ENCODE measurements at regions not wholly inside any gene's neighbourhood (a gene's known extent, or its start where the extent isn't known, plus 50 kb on each side); places are given as distances from the start of the nearest gene placed in this dataset.
"Not testable (repeated sequence)": the region's sequence is repeated elsewhere in the genome, so short reads cannot be mapped to it uniquely, and the experiment has no call there.

DNA sequence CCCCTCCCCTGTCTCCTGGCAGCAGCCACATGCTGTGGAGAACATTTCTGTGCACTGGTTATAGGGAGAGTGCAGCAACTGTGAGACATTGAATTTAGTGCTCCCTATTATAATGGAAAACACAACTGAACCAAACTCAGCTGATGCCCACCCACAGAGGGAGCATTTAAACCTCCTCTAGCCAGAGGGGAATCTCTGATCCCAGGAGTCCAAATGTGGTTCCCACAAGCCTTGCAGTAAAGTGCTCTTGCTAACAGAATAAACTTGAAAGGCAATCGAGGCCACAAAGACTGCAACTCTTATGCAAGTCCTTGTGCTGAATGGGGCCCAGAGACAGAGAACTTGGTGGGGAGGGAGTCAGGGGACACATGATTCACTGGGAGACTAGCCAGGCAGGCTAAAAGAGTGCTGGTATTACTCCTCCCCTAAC lies 638.8 kb upstream of the VRK2 start:
- peaks cover 6 to 12% of the 10 kb centered on the region in 2 donors for H3K9me3 Mint-ChIP-seq
- no peak for ATAC-seq (replicated peaks)
- peaks cover 0 to 3% of the 10 kb centered on the region in 2 donors for H3K36me3 Mint-ChIP-seq
- no peak overlapping the region for H3K4me3 Mint-ChIP-seq
- no peaks in the 10 kb centered on the region for H3K4me1 Mint-ChIP-seq
- H3K27ac Mint-ChIP-seq = no peak overlapping the region
- no peak for DNase-seq
- H3K27me3 Mint-ChIP-seq = no peaks in the 10 kb centered on the region

DNA sequence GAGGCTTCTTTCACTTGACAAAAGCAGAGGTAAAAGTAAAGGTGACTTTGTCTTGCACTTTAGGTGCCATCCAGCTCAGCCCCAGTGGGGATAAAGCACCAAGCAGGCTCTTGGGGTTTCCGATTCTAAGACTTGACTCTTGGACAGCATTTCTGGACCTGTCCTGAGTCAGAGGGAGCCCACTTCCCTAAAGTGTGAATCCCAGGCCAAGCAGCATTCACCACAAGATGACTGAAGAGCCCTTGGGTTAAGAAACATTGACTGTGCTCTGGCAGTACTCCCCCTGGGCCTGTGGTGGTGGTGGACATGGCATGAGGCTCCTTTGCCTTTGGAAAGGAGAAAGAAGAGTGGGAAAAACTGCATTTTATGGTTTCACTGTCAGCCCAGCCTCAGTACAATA lies 638.0 kb upstream of the VRK2 start:
- ATAC-seq (replicated peaks) = no peak
- no peak for DNase-seq
- Mint-ChIP-seq H3K27me3 (no peaks in the 10 kb centered on the region), H3K27ac (no peak overlapping the region), H3K9me3 (peaks cover 7 to 15% of the 10 kb centered on the region in 2 donors), H3K36me3 (peaks cover 0 to 3% of the 10 kb centered on the region in 2 donors), H3K4me3 (no peak overlapping the region), H3K4me1 (no peaks in the 10 kb centered on the region)

DNA sequence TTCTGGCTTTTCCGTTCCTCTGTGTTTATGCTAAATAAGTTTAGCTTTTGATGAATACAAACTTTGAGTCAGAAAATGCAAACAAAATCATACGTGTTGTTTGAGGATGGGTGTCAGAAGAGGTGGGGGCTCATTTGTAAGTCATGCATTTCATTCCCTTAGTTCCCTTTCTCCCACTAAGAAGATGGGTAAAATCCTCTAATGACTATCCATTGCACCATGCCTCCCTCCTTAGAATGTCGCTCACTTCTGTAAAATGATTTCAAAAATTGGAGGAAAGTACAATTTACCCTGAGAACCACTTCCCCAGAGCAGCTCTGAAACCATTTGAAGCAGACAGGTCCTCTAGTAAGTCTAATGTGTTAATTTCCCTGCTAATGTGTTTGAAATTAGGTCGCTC lies 629.6 kb upstream of the VRK2 start:
- H3K27ac Mint-ChIP-seq = no peak overlapping the region
- H3K4me3 Mint-ChIP-seq = no peak overlapping the region
- no peak for DNase-seq
- H3K9me3 Mint-ChIP-seq = peaks cover 12 to 13% of the 10 kb centered on the region in 2 donors
- H3K4me1 Mint-ChIP-seq = no peaks in the 10 kb centered on the region
- peaks cover 0 to under 1% of the 10 kb centered on the region in 2 donors for H3K36me3 Mint-ChIP-seq
- H3K27me3 Mint-ChIP-seq = no peaks in the 10 kb centered on the region
- ATAC-seq (replicated peaks) = no peak

DNA sequence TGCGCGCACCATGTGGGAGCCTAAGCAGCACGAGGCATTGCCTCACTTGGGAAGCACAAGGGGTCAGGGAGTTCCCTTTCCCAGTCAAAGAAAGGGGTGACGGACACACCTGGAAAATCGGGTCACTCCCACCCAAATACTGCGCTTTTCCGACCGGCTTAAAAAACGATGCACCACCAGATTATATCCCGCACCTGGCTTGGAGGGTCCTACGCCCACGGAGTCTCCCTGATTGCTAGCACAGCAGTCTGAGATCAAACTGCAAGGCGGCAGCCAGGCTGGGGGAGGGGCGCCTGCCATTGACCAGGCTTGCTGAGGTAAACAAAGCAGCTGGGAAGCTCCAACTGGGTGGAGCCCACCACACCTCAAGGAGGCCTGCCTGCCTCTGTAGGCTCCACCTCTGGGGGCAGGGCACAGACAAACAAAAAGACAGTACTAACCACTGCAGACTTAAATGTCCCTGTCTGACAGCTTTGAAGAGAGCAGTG lies 627.7 kb upstream of the VRK2 start:
- not testable (repeated sequence) for H3K27me3 Mint-ChIP-seq

DNA sequence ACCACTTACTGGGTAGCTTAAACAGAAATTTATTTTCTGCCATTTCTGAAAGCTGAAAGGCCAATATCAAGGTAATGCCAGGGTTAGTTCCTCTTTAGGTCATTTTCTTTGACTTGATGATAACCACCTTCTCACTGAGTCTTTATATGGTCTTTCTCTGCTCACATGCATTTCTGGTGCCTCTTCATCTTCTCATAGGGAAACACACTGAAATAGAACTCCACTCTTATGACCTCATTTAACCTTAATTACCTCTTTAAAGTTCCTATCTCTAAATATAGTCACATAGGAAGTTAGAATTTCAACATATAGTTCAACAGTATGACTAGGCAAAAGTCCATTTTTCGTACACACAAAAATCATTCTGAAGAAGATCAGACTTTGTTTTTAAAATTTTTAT lies 616.8 kb upstream of the VRK2 start:
- H3K36me3 Mint-ChIP-seq = no peaks in the 10 kb centered on the region
- DNase-seq (no peak), ATAC-seq (replicated peaks) (peak; percentile 53 to 57)
- no peaks in the 10 kb centered on the region for H3K9me3 Mint-ChIP-seq
- no peaks in the 10 kb centered on the region for H3K27me3 Mint-ChIP-seq
- no peak overlapping the region for H3K4me3 Mint-ChIP-seq
- no peaks in the 10 kb centered on the region for H3K4me1 Mint-ChIP-seq
- H3K27ac Mint-ChIP-seq = no peak overlapping the region

More for the DNA sequence above, 627.7 kb upstream of the VRK2 start:
- not testable (repeated sequence) for H3K4me3 Mint-ChIP-seq; H3K9me3 Mint-ChIP-seq; DNase-seq; ATAC-seq (replicated peaks); H3K27ac Mint-ChIP-seq; H3K36me3 Mint-ChIP-seq; H3K4me1 Mint-ChIP-seq

DNA sequence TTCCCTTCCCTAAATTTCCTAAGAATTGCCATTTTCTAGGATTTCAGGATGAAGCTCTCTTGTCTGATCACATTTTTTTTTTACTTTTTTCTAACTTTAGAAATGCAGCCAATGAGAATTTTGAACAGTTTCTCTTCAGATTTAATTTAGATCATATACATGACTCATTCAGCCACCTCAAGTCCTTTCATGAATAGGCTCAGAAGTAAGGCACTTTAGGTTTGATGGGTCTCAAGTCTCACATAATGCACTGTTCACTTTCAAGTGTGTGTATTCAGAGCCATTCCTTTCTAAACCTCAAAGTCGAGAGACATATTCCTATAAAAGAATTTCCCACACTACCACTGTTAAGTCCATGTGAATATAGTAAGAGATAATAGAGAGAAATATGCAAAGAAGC lies 614.1 kb upstream of the VRK2 start:
- H3K4me1 Mint-ChIP-seq = no peaks in the 10 kb centered on the region
- no peaks in the 10 kb centered on the region for H3K27me3 Mint-ChIP-seq
- no peak overlapping the region for H3K4me3 Mint-ChIP-seq
- no peak for DNase-seq
- H3K27ac Mint-ChIP-seq = no peak overlapping the region
- ATAC-seq (replicated peaks) = no peak
- no peaks in the 10 kb centered on the region for H3K36me3 Mint-ChIP-seq
- H3K9me3 Mint-ChIP-seq = no peaks in the 10 kb centered on the region

DNA sequence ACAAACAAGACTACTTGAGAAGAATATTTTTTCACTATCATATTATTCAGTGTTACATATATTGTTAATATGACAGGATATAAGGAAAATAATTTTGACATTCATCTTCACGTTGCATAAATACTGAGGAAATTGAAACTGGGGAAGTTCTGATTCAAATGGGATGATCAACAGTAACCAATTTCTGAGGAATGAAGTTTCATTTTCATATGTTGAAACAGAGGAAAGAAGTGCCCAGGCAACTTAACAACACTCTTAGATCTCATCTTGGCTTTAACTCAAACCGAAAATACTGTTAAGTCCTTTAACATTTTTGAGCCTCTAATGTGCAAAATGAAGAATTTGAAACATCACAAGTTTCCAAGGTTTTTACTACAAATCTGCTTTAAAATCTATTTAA lies 612.2 kb upstream of the VRK2 start:
- Mint-ChIP-seq H3K4me1 (no peaks in the 10 kb centered on the region), H3K4me3 (no peak overlapping the region), H3K36me3 (no peaks in the 10 kb centered on the region), H3K27ac (no peak overlapping the region), H3K9me3 (no peaks in the 10 kb centered on the region), H3K27me3 (no peaks in the 10 kb centered on the region)
- no peak for DNase-seq
- no peak for ATAC-seq (replicated peaks)

DNA sequence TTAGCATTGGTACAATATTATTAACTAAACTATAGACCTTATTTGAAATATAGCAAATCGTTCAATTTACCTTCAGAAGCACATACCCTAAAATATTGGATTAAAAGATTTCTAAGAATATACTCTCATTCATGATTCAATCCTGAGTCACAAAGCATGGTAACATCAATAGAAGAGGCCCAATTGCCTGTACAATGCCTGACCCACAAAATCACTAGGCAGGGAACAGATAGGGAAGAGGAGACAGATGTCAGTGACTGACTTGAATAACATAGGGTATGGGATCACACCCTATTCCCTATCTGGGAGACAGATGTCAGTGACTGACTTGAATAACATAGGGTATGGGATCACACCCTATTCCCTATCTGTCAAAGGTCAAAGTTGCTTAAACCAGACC lies 611.6 kb upstream of the VRK2 start:
- ATAC-seq (replicated peaks) (no peak), DNase-seq (no peak)
- no peaks in the 10 kb centered on the region for H3K4me1 Mint-ChIP-seq
- no peak overlapping the region for H3K4me3 Mint-ChIP-seq
- H3K27ac Mint-ChIP-seq = no peak overlapping the region
- no peaks in the 10 kb centered on the region for H3K36me3 Mint-ChIP-seq
- H3K27me3 Mint-ChIP-seq = no peaks in the 10 kb centered on the region
- no peaks in the 10 kb centered on the region for H3K9me3 Mint-ChIP-seq

DNA sequence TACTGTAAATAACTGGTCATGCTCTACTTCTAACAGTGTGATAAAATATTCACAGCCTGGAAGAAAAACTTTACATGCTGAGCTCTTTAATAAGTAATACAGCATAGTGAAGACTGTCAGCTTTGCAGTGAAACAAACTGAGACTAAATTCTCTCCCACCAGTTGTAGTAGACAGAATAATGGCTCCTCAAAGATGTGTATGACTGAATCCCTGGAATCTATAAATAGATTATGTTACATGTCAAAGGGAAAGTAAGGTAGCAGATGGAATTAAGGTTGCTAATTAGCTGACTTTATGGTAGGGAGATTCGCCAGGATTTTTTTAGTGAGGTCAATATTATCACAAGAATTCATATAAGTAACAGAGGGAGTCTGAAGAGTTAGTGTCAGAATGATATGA lies 609.5 kb upstream of the VRK2 start:
- Mint-ChIP-seq H3K4me3 (no peak overlapping the region), H3K9me3 (no peaks in the 10 kb centered on the region), H3K36me3 (no peaks in the 10 kb centered on the region), H3K27me3 (no peaks in the 10 kb centered on the region), H3K4me1 (no peaks in the 10 kb centered on the region), H3K27ac (no peak overlapping the region)
- no peak for ATAC-seq (replicated peaks)
- no peak for DNase-seq

DNA sequence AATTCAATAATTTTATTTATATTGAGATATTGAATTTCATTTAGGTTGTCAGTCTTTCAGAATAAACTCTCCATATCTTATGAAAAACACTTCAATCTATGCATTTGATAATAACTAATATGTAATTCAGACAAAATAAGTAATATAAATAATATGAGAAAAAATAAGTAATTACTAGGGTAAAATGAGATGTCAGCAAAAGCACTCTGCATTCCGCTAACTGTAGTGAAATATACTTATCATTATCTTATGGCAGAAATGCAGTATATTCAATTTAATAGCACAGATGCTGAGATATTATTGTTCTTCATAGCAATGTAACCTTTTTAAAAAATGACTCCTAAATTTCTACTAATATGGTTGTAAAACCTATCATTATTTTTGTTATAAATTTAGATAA lies 606.2 kb upstream of the VRK2 start:
- no peaks in the 10 kb centered on the region for H3K36me3 Mint-ChIP-seq
- no peaks in the 10 kb centered on the region for H3K9me3 Mint-ChIP-seq
- H3K4me3 Mint-ChIP-seq = no peak overlapping the region
- no peaks in the 10 kb centered on the region for H3K4me1 Mint-ChIP-seq
- no peak overlapping the region for H3K27ac Mint-ChIP-seq
- DNase-seq (no peak), ATAC-seq (replicated peaks) (no peak)
- H3K27me3 Mint-ChIP-seq = no peaks in the 10 kb centered on the region

DNA sequence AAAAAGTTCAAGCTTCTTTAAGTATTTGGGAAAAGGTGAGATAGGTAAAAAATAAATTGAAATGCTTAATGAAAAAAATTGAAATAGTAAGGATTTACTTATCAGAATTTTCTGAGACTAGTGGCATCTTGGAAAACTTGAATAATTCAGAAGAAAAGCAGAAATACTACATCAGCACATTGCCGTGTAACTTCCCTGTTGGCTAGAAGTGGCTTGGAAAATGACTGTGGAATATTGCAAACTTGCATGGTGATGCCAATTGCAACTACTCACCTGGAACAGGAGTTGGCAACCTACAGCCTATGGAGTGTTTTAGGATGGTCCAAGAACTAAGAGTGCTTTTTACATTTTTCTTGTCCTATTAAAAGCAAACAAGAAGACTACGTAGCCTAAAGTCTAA lies 603.5 kb upstream of the VRK2 start:
- H3K27me3 Mint-ChIP-seq = no peaks in the 10 kb centered on the region
- H3K4me3 Mint-ChIP-seq = no peak overlapping the region
- ATAC-seq (replicated peaks) (no peak), DNase-seq (no peak)
- no peaks in the 10 kb centered on the region for H3K4me1 Mint-ChIP-seq
- H3K36me3 Mint-ChIP-seq = no peaks in the 10 kb centered on the region
- no peak overlapping the region for H3K27ac Mint-ChIP-seq
- no peaks in the 10 kb centered on the region for H3K9me3 Mint-ChIP-seq

DNA sequence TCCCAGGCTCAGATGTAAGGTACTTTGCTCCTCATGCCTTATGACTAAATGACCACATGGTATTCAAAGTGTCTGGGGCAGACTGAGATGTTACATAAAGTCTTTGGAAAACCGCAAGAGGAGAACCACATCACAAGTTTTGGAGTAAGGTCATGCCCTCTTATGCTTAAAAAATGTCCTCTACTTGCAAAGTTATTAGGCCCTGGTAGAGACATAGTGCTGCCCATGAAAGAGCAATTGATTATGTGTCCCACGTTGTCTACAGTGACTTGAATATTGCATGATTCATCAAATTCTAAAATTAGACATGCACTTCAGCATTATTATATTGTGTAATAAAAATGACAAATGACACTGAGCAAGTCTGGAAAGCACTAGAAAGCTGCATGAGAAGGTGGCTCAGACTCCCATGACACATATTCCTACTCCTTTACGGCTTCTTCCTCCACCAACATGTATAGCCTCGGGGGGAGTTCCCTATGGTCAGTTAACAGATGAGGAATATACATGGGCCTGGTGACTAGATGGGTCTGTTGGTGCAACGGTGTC lies 602.6 kb upstream of the VRK2 start:
- no peaks in the 10 kb centered on the region for H3K27me3 Mint-ChIP-seq
- H3K36me3 Mint-ChIP-seq = no peaks in the 10 kb centered on the region
- DNase-seq = no peak

DNA sequence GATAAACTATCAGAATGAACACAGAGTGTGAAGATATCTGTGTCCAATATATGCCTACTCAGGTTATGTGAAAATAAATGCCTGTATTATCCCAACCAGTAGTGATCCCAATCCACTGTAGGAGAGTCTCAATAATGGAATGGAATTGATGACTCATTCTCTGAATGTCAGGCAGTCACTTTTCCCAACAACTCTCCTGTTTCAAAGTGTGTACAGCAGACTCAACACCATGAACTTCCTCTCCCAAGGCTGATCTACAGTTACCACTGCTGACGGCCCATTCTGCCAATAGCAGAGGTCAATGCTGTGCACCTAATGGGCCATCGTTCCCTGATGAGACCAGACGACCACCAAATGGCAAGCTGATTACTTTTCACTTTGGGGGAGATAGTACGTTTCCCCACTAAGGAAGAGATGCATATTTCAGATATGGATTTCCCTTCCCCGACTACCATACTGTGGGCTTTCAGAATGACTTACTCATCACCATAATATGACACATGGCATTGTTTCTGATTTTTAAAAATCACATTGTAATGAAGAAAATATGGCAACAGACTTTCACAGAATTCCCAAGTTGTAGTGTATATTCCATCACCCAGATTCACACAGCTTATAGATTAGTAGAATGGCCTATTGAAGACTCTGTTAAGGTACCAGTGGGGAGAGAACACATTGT lies 601.7 kb upstream of the VRK2 start:
- Mint-ChIP-seq H3K36me3 (no peaks in the 10 kb centered on the region), H3K27ac (no peak overlapping the region), H3K4me3 (no peak overlapping the region), H3K27me3 (no peaks in the 10 kb centered on the region), H3K4me1 (no peaks in the 10 kb centered on the region), H3K9me3 (no peaks in the 10 kb centered on the region)
- DNase-seq (no peak), ATAC-seq (replicated peaks) (no peak)

More for the DNA sequence above, 602.6 kb upstream of the VRK2 start:
- no peak for ATAC-seq (replicated peaks)
- Mint-ChIP-seq H3K4me1 (no peaks in the 10 kb centered on the region), H3K27ac (no peak overlapping the region), H3K4me3 (no peak overlapping the region), H3K9me3 (no peaks in the 10 kb centered on the region)

DNA sequence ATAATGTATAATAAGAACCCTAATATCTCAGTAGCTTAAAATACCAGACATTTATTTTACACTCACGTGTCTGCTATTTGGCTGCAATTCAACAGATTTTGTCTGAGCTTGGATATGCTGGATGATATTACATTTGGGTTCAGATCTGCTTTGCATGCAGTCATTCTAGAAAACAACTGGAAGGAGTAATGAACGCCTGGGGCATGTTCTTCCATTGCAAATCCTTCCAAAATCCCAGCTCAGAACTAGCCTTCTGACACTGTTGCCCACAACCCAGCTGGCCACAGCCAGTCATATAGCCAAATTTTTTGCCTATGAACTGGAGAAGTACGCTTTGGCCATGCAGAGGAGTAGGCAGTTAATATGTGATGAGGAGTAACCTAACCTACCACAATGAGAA lies 597.8 kb upstream of the VRK2 start:
- Mint-ChIP-seq H3K4me1 (no peaks in the 10 kb centered on the region), H3K36me3 (no peaks in the 10 kb centered on the region), H3K4me3 (no peak overlapping the region), H3K27me3 (no peaks in the 10 kb centered on the region), H3K27ac (no peak overlapping the region), H3K9me3 (no peaks in the 10 kb centered on the region)
- ATAC-seq (replicated peaks) = no peak
- DNase-seq = no peak

DNA sequence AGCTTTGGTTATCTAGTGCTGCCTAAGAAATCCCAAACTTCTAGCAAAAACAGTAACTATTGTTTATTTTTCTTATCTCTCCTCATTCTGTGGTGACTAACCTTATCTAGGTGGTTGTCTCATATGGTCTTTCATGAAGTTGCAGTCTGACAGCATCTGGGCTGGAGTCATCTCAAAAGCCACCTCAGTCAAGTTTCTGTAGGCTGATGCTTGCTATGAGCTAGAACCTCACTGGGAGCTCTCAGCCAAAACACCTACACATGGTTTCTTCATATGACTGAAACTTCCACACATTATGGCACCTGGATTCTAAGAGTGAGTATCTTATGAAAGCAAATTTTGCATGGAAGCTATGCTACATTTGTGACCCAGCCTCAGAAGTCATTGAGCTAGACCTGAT lies 596.4 kb upstream of the VRK2 start:
- H3K4me3 Mint-ChIP-seq = no peak overlapping the region
- DNase-seq = no peak
- no peaks in the 10 kb centered on the region for H3K27me3 Mint-ChIP-seq
- H3K4me1 Mint-ChIP-seq = no peaks in the 10 kb centered on the region
- no peak overlapping the region for H3K27ac Mint-ChIP-seq
- H3K9me3 Mint-ChIP-seq = no peaks in the 10 kb centered on the region
- ATAC-seq (replicated peaks) = peak; percentile 51 to 82
- no peaks in the 10 kb centered on the region for H3K36me3 Mint-ChIP-seq

Measured in stimulated activated naive B cell treated with anti-CD40 and anti-IgM and Interleukin-4, amounts not matched to agents 10 μg/mL and 1 μg/mL and 100 μg/mL, for 72 hours (primary cell).